Stimulated activated CD8-positive, alpha-beta memory T cell treated with anti-CD3 and anti-CD28 coated beads, Interleukin-4, amount 100 ng/mL, for 48 hours (primary cell): ENCODE measurements at regions not wholly inside any gene's neighbourhood (a gene's known extent, or its start where the extent isn't known, plus 50 kb on each side); places are given as distances from the start of the nearest gene placed in this dataset.
"Not testable (repeated sequence)": the region's sequence is repeated elsewhere in the genome, so short reads cannot be mapped to it uniquely, and the experiment has no call there.

Experiments used
- DNase-seq: peaks from one replicate; pipeline ENCODE4 v3.0.0-alpha.2; 2020

- not testable (repeated sequence) for DNase-seq
These were observed 325.1 kb upstream of the CHRNA7 start for GRCh38 chr15:31705076-31705678.

- DNase-seq, result not testable (repeated sequence)
These were observed 322.2 kb upstream of the CHRNA7 start for GRCh38 chr15:31707944-31708702.

GRCh38 chr15:31708703-31709327 is 321.5 kb upstream of the CHRNA7 start:
- not testable (repeated sequence) for DNase-seq

- DNase-seq, result not testable (repeated sequence)
These were observed 320.8 kb upstream of the CHRNA7 start for GRCh38 chr15:31709479-31709878.

GRCh38 chr15:31710806-31711205 is 319.5 kb upstream of the CHRNA7 start:
- not testable (repeated sequence) for DNase-seq

- DNase-seq, result not testable (repeated sequence)
These were observed 315.1 kb upstream of the CHRNA7 start for GRCh38 chr15:31715208-31715607.

- DNase-seq, result not testable (repeated sequence)
These were observed 311.7 kb upstream of the CHRNA7 start for GRCh38 chr15:31718625-31719024.

GRCh38 chr15:31719396-31720022 is 310.8 kb upstream of the CHRNA7 start:
- DNase-seq, result not testable (repeated sequence)

GRCh38 chr15:31723019-31723418 is 307.3 kb upstream of the CHRNA7 start:
- DNase-seq, result not testable (repeated sequence)

GRCh38 chr15:31724903-31725302 is 305.4 kb upstream of the CHRNA7 start:
- not testable (repeated sequence) for DNase-seq

GRCh38 chr15:31725619-31726018 is 304.7 kb upstream of the CHRNA7 start:
- DNase-seq, result not testable (repeated sequence)

- DNase-seq, result no peak
These were observed 302.7 kb upstream of the CHRNA7 start for GRCh38 chr15:31727612-31728011.

GRCh38 chr15:31732726-31733125 is 297.6 kb upstream of the CHRNA7 start:
- no peak for DNase-seq

GRCh38 chr15:31733424-31733823 is 296.9 kb upstream of the CHRNA7 start:
- DNase-seq, result no peak

- no peak for DNase-seq
These were observed 290.1 kb upstream of the CHRNA7 start for GRCh38 chr15:31740203-31740602.

- no peak for DNase-seq
These were observed 284.5 kb upstream of the CHRNA7 start for GRCh38 chr15:31745841-31746240.

GRCh38 chr15:31752065-31752762 is 278.1 kb upstream of the CHRNA7 start:
- no peak for DNase-seq

- no peak for DNase-seq
These were observed 277.4 kb upstream of the CHRNA7 start for GRCh38 chr15:31752905-31753304.

- no peak for DNase-seq
These were observed 272.2 kb upstream of the CHRNA7 start for GRCh38 chr15:31758126-31758525.

GRCh38 chr15:31768055-31768454 is 262.3 kb upstream of the CHRNA7 start:
- DNase-seq, result no peak

GRCh38 chr15:31774045-31774444 is 256.3 kb upstream of the CHRNA7 start:
- no peak for DNase-seq

GRCh38 chr15:31776039-31776438 is 254.3 kb upstream of the CHRNA7 start:
- no peak for DNase-seq

GRCh38 chr15:31781261-31781660 is 249.1 kb upstream of the CHRNA7 start:
- no peak for DNase-seq
